Endodermal cell (in vitro differentiated cells): ENCODE measurements at regions not wholly inside any gene's neighbourhood (a gene's known extent, or its start where the extent isn't known, plus 50 kb on each side); places are given as distances from the start of the nearest gene placed in this dataset.

Experiments used
- DNase-seq: peaks from one replicate; pipeline ENCODE4 v3.0.0-alpha.2; 2017
- H3K27ac ChIP-seq: 2 replicates; pipeline ENCODE4 v1.5.1; 2013; ENCODE audit warnings: mild to moderate bottlenecking, low read depth, low read length, moderate library complexity
- H3K27me3 ChIP-seq: 2 replicates; pipeline ENCODE4 v1.6.1; 2013; ENCODE audit warnings: mild to moderate bottlenecking, low read length, moderate library complexity; ENCODE audit not compliant: insufficient read depth, control insufficient read depth, poor library complexity, severe bottlenecking
- H3K36me3 ChIP-seq: 2 replicates; pipeline ENCODE4 v1.7.0; 2013; ENCODE audit warnings: mild to moderate bottlenecking, low read length, moderate library complexity; ENCODE audit not compliant: control insufficient read depth, insufficient read depth
- H3K4me1 ChIP-seq: one replicate; pipeline ENCODE4 v1.7.0; 2013; ENCODE audit warnings: low read length; ENCODE audit not compliant: control insufficient read depth, insufficient read depth
- H3K4me3 ChIP-seq: 2 replicates; pipeline ENCODE4 v1.5.1; 2013; ENCODE audit warnings: mild to moderate bottlenecking, low read length, moderate library complexity
- H3K9ac ChIP-seq: 2 replicates; pipeline ENCODE4 v1.6.1; 2013; ENCODE audit warnings: mild to moderate bottlenecking, low read length, moderate library complexity; ENCODE audit not compliant: poor library complexity, severe bottlenecking; ENCODE audit errors: extremely low read depth
- H3K9me3 ChIP-seq: 2 replicates; pipeline ENCODE4 v1.6.1; 2013; ENCODE audit warnings: mild to moderate bottlenecking, low read length, moderate library complexity; ENCODE audit not compliant: control insufficient read depth
- H3K27ac Mint-ChIP-seq: 2 replicates; pipeline ENCODE4 v1.8.0; 2020; ENCODE audit warnings: mixed read lengths
- H3K27me3 Mint-ChIP-seq: 2 replicates; pipeline ENCODE4 v1.8.0; 2021; ENCODE audit warnings: mild to moderate bottlenecking, mixed read lengths; ENCODE audit not compliant: insufficient read depth
- H3K36me3 Mint-ChIP-seq: 2 replicates; pipeline ENCODE4 v1.8.0; 2020; ENCODE audit warnings: low read depth, mixed read lengths
- H3K4me1 Mint-ChIP-seq: 2 replicates; pipeline ENCODE4 v1.8.0; 2020; ENCODE audit warnings: mixed read lengths
- H3K4me3 Mint-ChIP-seq: 2 replicates; pipeline ENCODE4 v1.8.0; 2020; ENCODE audit warnings: mild to moderate bottlenecking, moderate library complexity, mixed read lengths
- H3K9me3 Mint-ChIP-seq: 2 replicates; pipeline ENCODE4 v1.8.0; 2020; ENCODE audit warnings: mild to moderate bottlenecking, mixed read lengths
- CTCF ChIP-seq: fragments of 200-600 bp; sonication (generic); conservative IDR thresholded peaks from 2 replicates; pipeline ENCODE4 v1.5.0; 2021; ENCODE audit warnings: antibody characterized with exemption, mild to moderate bottlenecking
- WGBS, 2 experiments: methylation state at CpG; one replicate each; pipeline versions ENCODE4 v1.1.5 to v1.1.7; 2013; ENCODE audit warnings: missing lambda C conversion rate in 2 of 2, mixed read lengths in 1 of 2; ENCODE audit not compliant: insufficient coverage in 1 of 2, insufficient read length in 1 of 2; 5-methylcytosine and 5-hydroxymethylcytosine counted together

GRCh38 chr14:42602336-42602845 lies 995.7 kb downstream of the LRFN5 start:
- Histone ChIP-seq H3K4me3 (no peak overlapping the region), H3K27ac (no peak overlapping the region), H3K9me3 (no peaks in the 10 kb centered on the region), H3K27me3 (no peaks in the 10 kb centered on the region), H3K4me1 (no peaks in the 10 kb centered on the region), H3K9ac (no peak overlapping the region), H3K36me3 (no peaks in the 10 kb centered on the region)
- H3K9me3 Mint-ChIP-seq: peaks cover 1% of the 10 kb centered on the region
- no peak for TF ChIP-seq CTCF
- no peak for DNase-seq
- H3K4me3 Mint-ChIP-seq: no peak overlapping the region
- H3K36me3 Mint-ChIP-seq: no peaks in the 10 kb centered on the region
- no peaks in the 10 kb centered on the region for H3K27me3 Mint-ChIP-seq
- no peaks in the 10 kb centered on the region for H3K4me1 Mint-ChIP-seq
- no peak overlapping the region for H3K27ac Mint-ChIP-seq
- WGBS, 2 experiments: 100% methylated on average over 1 of the region's 1 CpG

DNA sequence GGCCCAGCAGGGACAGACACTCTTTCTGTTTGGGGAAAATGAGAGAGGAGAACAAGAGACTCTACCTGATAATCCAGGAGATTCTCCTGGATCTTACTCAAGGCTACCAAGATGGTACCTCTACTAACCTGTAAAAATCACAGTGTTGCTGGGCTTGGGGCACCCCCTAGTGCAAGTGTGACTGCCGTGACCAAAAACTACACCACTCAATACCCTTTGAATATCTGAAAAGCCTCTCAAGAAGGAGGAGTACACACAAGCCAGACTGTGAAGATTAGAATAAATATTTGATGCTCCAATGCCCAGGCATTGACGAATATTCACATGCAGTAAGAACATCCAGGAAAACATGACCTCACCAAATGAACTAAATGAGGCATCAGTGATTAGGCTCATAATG lies 965.4 kb downstream of the LRFN5 start:
- DNase-seq: no peak
- H3K27me3 ChIP-seq: no peaks in the 10 kb centered on the region

DNA sequence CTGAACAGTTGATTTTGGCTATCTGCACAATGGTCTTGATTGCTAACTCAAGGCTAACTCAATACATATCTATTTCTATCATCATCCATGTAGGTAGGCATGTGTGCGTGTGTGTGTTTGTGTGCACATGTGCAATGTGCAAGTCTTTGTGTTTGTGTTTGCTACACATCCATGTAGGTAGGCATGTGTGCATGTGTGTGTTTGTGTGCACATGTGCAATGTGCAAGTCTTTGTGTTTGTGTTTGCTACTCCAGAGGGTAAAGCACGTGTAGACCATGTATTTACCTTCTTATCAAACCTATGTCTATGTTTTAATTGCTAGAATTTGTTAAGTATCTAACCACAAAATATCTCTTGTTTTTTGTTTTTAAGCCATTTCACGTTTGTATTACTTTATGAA lies 962.6 kb downstream of the LRFN5 start:
- Mint-ChIP-seq H3K27me3 (no peaks in the 10 kb centered on the region), H3K36me3 (no peaks in the 10 kb centered on the region), H3K9me3 (peaks cover 18% of the 10 kb centered on the region), H3K4me1 (no peaks in the 10 kb centered on the region), H3K27ac (no peak overlapping the region), H3K4me3 (no peak overlapping the region)
- Histone ChIP-seq H3K9me3 (peaks cover 15% of the 10 kb centered on the region), H3K27me3 (no peaks in the 10 kb centered on the region), H3K36me3 (no peaks in the 10 kb centered on the region), H3K4me3 (no peak overlapping the region), H3K27ac (no peak overlapping the region), H3K9ac (no peak overlapping the region), H3K4me1 (no peaks in the 10 kb centered on the region)
- WGBS, 2 experiments: 90% methylated on average over 2 of the region's 3 CpGs; no CpG with 5 or more reads in 1 of the 2 experiments
- no peak for TF ChIP-seq CTCF
- DNase-seq: no peak

More for the DNA sequence above, 965.4 kb downstream of the LRFN5 start:
- peaks cover 36% of the 10 kb centered on the region for H3K9me3 ChIP-seq
- no peak for TF ChIP-seq CTCF
- H3K36me3 Mint-ChIP-seq: peaks cover 9% of the 10 kb centered on the region
- H3K9ac ChIP-seq: no peak overlapping the region
- H3K4me1 ChIP-seq: no peaks in the 10 kb centered on the region
- H3K4me1 Mint-ChIP-seq: no peaks in the 10 kb centered on the region
- no peaks in the 10 kb centered on the region for H3K36me3 ChIP-seq
- 90% methylated on average over 2 of the region's 2 CpGs; no CpG with 5 or more reads in 1 of the 2 experiments for WGBS, 2 experiments
- H3K27ac ChIP-seq: no peak overlapping the region
- H3K27ac Mint-ChIP-seq: no peak overlapping the region
- H3K4me3 Mint-ChIP-seq: no peak overlapping the region
- H3K9me3 Mint-ChIP-seq: peaks cover 39% of the 10 kb centered on the region
- no peaks in the 10 kb centered on the region for H3K27me3 Mint-ChIP-seq
- no peak overlapping the region for H3K4me3 ChIP-seq
